GM18867 (cell line): ENCODE measurements at regions not wholly inside any gene's neighbourhood (a gene's known extent, or its start where the extent isn't known, plus 50 kb on each side); places are given as distances from the start of the nearest gene placed in this dataset.
A peak's percentile ranks its signal among the peaks of the same experiment; 100 is the strongest.
"Not testable (repeated sequence)": the region's sequence is repeated elsewhere in the genome, so short reads cannot be mapped to it uniquely, and the experiment has no call there.

Experiments
- ATAC-seq: cut with Tn5 transposase; IDR thresholded peaks from one replicate; pipeline ENCODE4 v1.9.1; 2021; ENCODE audit warnings: mild to moderate bottlenecking, moderate library complexity; ENCODE audit not compliant: unreplicated experiment

- no peak for ATAC-seq
Measured at GRCh38 chr5:90287036-90287435, 122.5 kb downstream of the CETN3 start.

DNA sequence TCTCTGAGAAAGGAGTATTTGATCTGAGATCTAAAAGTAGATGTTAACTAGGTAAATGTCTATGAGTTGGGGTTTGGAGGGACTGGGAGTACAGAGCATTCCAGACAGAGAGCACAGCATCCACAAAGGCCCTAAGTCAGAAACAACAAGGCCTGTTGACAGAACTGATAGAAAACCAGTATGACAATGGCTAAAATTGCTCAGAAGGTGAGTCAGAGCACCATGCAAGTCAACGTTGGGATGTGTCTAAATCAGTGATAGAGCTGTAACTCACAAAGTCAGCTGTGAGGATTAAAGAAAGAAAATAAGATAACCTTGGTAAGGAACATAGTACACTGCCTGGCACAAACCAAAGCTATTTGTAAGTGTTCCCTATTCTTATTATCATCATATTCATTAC is 124.0 kb downstream of the CETN3 start:
- no peak for ATAC-seq

GRCh38 chr5:90284375-90284774 is 125.2 kb downstream of the CETN3 start:
- no peak for ATAC-seq

- no peak for ATAC-seq
Measured at GRCh38 chr5:90279091-90279490, 130.5 kb downstream of the CETN3 start.

DNA sequence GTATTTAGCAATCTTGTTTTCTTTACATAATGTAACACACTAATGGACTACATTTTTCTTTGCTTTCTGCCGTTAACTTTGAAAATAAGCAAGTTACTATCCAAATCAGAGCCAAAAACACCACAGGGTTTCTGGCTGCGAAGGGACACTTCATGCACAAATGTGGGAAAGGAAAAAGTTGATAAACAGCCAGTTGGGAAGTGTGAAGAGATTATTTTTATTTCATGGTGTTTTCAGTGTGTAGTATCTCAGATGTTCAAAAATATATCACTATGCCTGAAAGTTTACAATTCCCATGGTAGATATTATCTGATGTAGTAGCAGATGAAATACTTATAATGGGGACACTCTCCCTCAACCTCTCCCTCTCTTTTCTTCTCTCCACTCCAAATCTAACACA is 135.3 kb downstream of the CETN3 start:
- no peak for ATAC-seq

DNA sequence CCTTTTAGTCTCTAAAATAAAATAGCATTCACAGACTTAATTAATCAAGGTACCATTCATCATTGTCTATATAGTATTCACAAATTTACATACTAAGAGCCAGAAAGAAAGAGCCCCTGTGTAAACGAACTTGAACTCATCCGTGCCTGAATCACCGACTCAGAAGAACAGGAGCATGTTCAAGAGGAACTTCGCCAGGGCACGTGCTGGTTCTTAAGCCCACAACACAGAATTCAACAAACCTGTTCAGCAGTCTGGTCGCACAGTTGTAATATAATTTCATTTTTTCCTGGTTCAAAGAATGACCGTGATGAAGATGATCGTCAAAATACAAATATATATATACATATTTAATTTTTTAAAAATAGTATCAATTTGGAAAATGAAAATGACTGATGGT is 141.9 kb downstream of the CETN3 start:
- no peak for ATAC-seq

- no peak for ATAC-seq
Measured at GRCh38 chr5:90265545-90265857, 144.1 kb downstream of the CETN3 start.

GRCh38 chr5:90264689-90265544 is 144.6 kb downstream of the CETN3 start:
- peak; percentile 75 for ATAC-seq

DNA sequence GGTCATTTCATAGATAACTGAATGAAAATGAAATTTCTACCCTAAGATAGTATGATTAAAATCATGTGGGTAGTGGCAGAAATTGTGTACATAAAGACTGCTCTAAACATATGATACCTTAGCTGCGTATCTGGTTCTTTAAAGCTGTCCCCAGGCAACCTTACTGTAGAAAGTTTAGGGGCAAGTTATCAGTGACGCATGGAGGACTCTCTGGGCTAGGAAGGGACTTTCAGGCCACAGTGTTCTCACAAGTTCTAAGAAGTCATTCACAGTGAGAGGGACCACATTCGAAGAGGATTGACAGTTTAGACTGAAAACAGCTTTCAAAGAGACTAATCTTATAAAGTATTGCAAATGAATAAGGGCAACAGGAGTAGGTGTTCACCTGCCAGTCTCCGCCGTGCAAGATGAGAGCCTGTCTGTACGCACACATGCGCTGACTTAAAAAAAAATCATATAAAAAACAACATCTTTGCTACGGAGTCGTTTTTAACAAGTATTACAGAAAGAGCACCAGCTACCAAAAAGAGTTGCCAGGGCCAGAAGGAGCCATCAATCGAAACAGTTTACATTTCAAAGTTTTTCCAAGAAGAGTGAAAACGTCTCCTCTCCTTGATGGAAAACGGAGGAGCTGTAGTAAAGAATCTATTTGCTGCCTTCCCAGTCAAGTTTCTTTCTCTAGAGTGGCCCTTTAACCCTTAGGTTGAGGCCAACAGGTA is 146.3 kb downstream of the CETN3 start:
- no peak for ATAC-seq

GRCh38 chr5:90251447-90251846 is 158.1 kb downstream of the CETN3 start:
- ATAC-seq: no peak

GRCh38 chr5:90248640-90249039 is 160.9 kb downstream of the CETN3 start:
- ATAC-seq: no peak

DNA sequence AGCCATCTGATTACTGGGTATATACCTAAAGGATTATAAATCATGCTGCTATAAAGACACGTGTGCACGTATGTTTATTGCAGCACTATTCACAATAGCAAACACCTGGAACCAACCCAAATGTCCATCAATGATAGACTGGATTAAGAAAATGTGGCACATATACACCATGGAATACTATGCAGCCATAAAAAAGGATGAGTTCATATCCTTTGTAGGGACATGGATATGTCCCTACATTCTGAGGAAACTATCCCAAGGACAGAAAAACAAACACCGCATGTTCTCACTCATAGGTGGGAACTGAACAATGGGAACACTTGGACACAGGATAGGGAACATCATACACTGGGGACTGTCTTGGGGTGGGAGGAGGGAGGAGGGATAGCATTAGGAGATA is 165.7 kb downstream of the CETN3 start:
- ATAC-seq: not testable (repeated sequence)

DNA sequence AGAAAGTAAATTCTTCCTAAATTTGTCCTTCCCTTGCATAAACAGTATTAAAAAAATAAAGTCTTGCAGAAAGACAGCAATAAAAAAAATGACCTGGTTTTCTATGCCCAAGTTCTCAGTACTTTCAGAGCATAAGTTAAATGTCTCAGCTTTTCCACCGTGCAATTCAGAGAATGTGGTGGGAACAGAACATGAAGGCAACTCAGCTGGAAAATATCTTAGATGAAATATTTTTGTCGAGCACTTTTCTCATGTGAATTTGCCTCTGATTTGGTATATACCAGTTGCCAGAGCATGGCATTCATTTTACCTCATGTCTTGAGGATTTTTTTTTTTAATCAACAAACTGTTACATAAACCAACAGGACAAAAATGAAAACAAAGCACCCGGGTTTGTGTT is 176.1 kb downstream of the CETN3 start:
- ATAC-seq: no peak

- no peak for ATAC-seq
Measured at GRCh38 chr5:90231688-90232087, 177.9 kb downstream of the CETN3 start.

DNA sequence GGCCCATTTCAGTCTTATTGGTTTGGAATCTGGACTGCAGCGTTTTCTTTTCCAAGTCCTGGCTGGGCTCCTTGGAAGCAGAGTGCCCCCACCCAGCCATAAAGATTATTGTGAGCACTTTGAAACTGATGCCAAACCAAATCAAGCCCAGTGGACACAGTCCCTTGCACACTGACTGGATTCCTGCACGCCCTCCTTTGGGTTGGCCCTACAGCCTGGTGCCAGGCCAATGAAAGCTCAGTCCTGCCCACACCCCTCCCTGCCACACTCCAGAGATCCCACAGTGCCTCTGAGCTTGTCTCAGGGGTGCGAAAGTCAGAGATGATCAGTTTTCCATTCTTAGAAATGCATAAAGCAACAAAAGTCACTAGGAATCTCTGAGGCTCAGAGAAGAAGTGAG is 181.9 kb downstream of the CETN3 start:
- no peak for ATAC-seq

DNA sequence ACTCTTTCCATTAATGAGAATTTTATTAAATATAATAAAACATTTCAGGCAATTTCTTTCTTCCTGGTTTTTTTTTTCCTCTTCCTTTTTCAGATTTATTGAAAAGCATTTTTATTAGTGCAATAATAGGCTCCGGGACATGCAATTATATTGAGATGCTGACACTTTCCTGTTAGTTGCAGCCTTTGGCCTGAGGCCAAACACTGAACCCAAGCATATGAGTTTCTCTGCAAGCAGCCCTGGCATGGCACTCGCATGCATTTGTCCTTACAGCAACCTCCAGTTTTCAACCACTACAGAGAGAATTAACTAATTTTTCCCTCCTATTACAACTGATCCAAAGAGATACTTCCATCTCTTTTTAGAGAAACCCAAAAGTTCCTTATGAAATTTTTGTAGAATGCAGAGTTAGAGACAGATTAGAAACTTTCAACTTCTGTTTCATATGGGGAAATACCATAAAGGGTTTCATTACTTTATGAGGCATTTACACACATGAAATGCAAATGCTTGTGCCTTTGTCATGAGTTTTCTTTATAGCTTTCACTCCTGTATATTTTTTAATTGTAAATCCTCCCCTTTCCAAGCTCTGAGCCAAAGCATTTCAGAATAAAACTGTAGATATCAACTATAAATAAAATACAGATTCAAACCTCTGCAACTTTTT is 183.0 kb downstream of the CETN3 start:
- no peak for ATAC-seq

GRCh38 chr5:90224342-90224741 is 185.2 kb downstream of the CETN3 start:
- no peak for ATAC-seq

DNA sequence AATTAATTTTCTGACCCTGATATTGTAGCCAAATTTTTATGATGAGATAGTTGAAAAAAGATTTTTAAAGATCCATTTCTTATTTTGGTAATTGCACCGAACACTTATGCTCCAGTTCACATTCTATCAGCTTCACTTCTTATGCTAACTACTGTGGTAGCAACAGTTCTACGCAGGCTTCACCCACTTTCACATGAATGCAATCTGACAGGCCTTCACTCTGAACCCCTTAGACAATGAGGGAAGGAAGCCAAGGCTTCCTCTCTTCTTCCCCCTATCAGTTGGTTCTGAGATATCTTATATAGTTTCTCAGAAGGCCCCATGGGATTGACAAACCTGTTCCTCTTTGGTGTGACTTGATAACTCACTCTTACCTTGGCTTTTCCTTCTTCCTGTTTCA is 185.8 kb downstream of the CETN3 start:
- ATAC-seq: no peak

DNA sequence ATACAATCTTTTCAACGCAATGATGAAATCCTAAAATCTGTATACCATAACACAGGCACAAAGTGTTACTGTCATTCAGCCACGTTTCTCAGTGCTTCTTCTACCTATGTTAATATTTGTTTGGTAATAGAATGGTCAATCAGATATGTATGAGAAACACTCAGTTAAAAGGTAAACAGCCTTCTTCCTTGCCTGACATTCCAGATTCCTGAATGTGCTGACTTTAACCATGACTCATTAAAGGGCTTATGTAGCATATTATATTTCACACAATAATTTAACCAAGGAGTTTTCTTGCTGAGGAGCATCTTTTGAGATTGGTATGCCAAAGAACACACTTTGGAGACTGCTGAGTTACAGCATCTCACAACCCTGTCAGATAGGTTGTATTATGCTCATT is 187.6 kb downstream of the CETN3 start:
- ATAC-seq: no peak

GRCh38 chr5:90220554-90220953 is 189.0 kb downstream of the CETN3 start:
- no peak for ATAC-seq

- no peak for ATAC-seq
Measured at GRCh38 chr5:90214991-90215390, 194.6 kb downstream of the CETN3 start.

- ATAC-seq: not testable (repeated sequence)
Measured at GRCh38 chr5:90208323-90208722, 201.2 kb downstream of the CETN3 start.
